H1 (cell line): ENCODE measurements at regions not wholly inside any gene's neighbourhood (a gene's known extent, or its start where the extent isn't known, plus 50 kb on each side); places are given as distances from the start of the nearest gene placed in this dataset.

Experiments
- CTCF ChIP-seq, 3 experiments: IDR thresholded peaks; 1 replicate in 2 of 3; 2 replicates in 1 of 3; pipeline versions ENCODE4 v1.5.1 to v1.6.1; 2011; ENCODE audit warnings: low read length in 3 of 3, mild to moderate bottlenecking in 3 of 3, inconsistent platforms in 2 of 3, low read depth in 1 of 3, moderate library complexity in 1 of 3; ENCODE audit not compliant: insufficient read depth in 1 of 3; ENCODE audit errors: control extremely low read depth in 1 of 3
- EGR1 ChIP-seq: IDR thresholded peaks from 2 replicates; pipeline ENCODE4 v1.6.1; 2011; ENCODE audit warnings: low read depth, low read length, borderline replicate concordance
- NRF1 ChIP-seq: IDR thresholded peaks from 2 replicates; pipeline ENCODE4 v1.6.1; 2011; ENCODE audit warnings: mild to moderate bottlenecking, low read depth, low read length, improper control_type of control experiment
- POU5F1 ChIP-seq: IDR thresholded peaks from 2 replicates; pipeline ENCODE4 v1.6.1; 2011; ENCODE audit warnings: low read depth, mild to moderate bottlenecking, low read length, moderate library complexity
- SUZ12 ChIP-seq: fragments of 200-600 bp; sonication (generic); IDR thresholded peaks from 2 replicates; pipeline ENCODE4 v1.6.1; 2012; ENCODE audit warnings: mild to moderate bottlenecking, inconsistent platforms, low read length, moderate library complexity, mixed read lengths

DNA sequence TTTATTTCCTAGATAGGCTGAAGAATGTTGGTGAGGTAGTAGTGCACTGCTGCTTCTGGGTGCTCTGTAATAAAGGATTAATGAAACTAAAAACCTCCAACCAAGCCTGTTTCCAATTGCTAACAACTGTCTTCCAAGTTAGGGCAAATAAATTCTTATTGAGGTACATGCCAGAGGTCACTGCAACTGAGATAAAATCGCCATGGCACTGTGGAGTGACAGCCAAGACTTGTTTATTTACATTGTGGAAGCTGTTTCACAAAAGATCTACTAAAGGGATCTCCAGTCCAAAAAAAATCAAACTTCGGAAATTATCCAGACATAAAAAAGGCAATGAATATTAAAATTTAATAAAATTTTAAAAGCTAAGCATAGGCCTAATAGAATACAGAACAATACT is 65.2 kb downstream of the HYCC1 start (continued):
- TF ChIP-seq CTCF (IDR thresholded peaks at IDR 0.05; ENCODE audit: control extremely low read depth in 1 of 3, insufficient read depth in 1 of 3, low read depth in 1 of 3, low read length in 3 of 3) (no peak), POU5F1 (no peak), EGR1 (no peak), SUZ12 (no peak), NRF1 (no peak)
